Lower lobe of right lung (tissue), 2 donors: ENCODE measurements at regions not wholly inside any gene's neighbourhood (a gene's known extent, or its start where the extent isn't known, plus 50 kb on each side); places are given as distances from the start of the nearest gene placed in this dataset.

Source experiments
- ATAC-seq, 2 donors: fragments of 200-7000 bp; cut with Tn5 transposase; one replicate each; pipeline ENCODE4 v1.9.1; 2020 to 2022; ENCODE audit warnings: mild to moderate bottlenecking in 2 of 2, moderate library complexity in 2 of 2
- DNase-seq: peaks from one replicate; pipeline ENCODE4 v3.0.0-alpha.2; 2020
- H3K27ac ChIP-seq: fragments of 200-600 bp; one replicate; pipeline ENCODE4 v1.8.0; 2022
- H3K27me3 ChIP-seq: fragments of 200-600 bp; one replicate; pipeline ENCODE4 v1.8.0; 2022; ENCODE audit warnings: low read depth
- H3K36me3 ChIP-seq: fragments of 200-600 bp; one replicate; pipeline ENCODE4 v1.8.0; 2022; ENCODE audit warnings: mild to moderate bottlenecking
- H3K4me1 ChIP-seq: fragments of 200-600 bp; one replicate; pipeline ENCODE4 v1.8.0; 2022
- H3K4me3 ChIP-seq: fragments of 200-600 bp; one replicate; pipeline ENCODE4 v1.8.0; 2022; ENCODE audit warnings: mild to moderate bottlenecking
- H3K9me3 ChIP-seq: fragments of 200-600 bp; one replicate; pipeline ENCODE4 v1.8.0; 2022
- CTCF ChIP-seq: fragments of 200-600 bp; IDR thresholded peaks from one replicate; pipeline ENCODE4 v1.8.0; 2022; ENCODE audit warnings: antibody characterized with exemption, mild to moderate bottlenecking
- intact Hi-C: fragments of 100-400 bp; cut with DNase I; formaldehyde crosslinking; loops from one replicate; pipeline ENCODE4 v1.11.0; 2022
- donor health status: DM: no; HTN: yes; CAD: no; lungs with severe emphysema.

DNA sequence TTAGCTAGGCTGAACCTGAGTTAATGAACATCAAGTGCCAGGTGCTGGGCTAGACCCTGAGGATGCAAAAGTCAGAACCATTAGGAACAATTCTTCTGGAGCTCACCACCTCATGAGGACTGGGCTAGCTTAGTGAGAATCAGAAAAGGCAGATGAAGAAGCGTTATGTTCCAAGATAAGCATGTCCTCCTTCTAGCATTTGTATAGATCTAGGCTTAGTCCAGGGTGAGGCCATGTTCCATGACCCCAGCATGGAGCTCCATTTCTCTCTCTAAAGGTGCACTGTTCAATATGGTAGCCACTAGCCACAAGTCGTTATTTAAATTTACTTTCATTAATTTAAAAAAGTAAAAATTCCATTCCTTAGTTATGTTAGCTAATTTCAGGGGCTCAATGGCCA lies 365.3 kb upstream of the CCL2 start:
- Histone ChIP-seq H3K27me3 (no peaks in the 10 kb centered on the region), H3K27ac (no peak overlapping the region), H3K4me3 (no peak overlapping the region), H3K9me3 (no peaks in the 10 kb centered on the region), H3K4me1 (no peaks in the 10 kb centered on the region), H3K36me3 (no peaks in the 10 kb centered on the region)
- DNase-seq (no peak), ATAC-seq (no peak)
- intact Hi-C loops = no loop called here
- no peak for TF ChIP-seq CTCF

DNA sequence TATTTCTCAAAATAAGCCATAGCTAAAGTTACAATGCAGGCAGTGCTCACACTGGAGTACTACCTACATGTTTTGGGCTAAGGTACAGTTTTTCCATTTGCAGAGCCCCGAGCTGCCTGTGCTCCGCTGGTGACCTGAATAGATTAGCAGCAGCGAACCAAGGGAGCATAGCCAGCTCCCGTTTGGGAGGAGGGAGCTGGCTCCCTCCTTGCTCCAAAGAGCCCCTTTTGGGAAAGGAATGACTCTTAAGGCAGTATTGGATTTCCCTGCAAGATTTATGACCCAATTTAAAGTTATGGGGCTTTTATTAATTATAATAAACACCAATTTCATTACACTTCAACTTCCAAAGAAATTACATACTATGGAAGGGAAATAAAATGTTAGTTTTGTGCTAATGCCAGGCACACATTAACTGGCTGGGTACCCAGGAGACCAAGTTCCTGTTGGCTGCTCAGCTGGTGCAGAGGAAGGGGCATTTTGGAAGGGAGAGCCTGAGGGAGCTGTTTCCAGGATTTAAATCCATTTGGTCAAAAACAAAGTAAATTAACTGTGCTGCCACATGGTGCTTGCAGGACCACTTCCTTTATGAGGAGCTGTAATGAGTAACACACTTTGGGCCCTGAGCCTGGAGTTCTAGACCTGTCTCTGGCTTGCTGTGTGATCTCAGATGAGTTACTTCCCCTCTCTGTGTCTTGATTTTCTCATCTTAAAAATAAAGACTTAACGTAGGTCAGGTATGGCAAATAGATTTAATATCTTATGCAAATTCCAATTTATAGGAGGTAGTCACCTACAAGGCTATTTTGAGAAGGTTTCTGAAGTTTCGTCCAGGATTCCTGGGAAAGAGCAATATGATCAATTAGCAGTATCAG lies 362.1 kb upstream of the CCL2 start:
- no peak for TF ChIP-seq CTCF

DNA sequence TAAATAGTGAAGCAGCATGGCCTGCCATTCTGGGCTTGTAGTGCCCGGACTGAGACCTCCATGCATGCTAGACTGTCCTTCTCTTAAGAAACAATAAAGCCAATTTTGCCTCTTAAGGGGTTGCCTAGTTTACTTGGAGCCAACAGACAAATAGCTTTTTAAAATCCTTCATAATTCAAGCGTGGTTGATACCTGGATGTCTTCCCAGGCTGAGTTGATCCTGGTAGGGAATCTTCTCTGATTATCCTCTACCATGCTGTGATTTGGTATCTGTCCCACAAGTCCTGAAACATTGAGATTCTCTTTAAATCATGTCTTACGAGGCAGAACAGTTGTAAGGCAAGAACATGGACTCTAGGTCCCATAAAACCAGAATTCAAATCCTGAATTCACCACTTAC lies 359.6 kb upstream of the CCL2 start:
- H3K27ac ChIP-seq = no peak overlapping the region
- H3K9me3 ChIP-seq = no peaks in the 10 kb centered on the region
- no peak for ATAC-seq
- DNase-seq = no peak
- intact Hi-C loops = no loop called here
- H3K36me3 ChIP-seq = no peaks in the 10 kb centered on the region
- no peak overlapping the region for H3K4me3 ChIP-seq
- no peaks in the 10 kb centered on the region for H3K27me3 ChIP-seq
- no peak for TF ChIP-seq CTCF
- no peaks in the 10 kb centered on the region for H3K4me1 ChIP-seq

More for the DNA sequence above, 362.1 kb upstream of the CCL2 start:
- no peak for DNase-seq
- Histone ChIP-seq H3K27me3 (no peaks in the 10 kb centered on the region), H3K36me3 (no peaks in the 10 kb centered on the region), H3K4me3 (no peak overlapping the region), H3K27ac (no peak overlapping the region), H3K9me3 (no peaks in the 10 kb centered on the region), H3K4me1 (no peaks in the 10 kb centered on the region)
- ATAC-seq = no peak
- intact Hi-C loops = no loop called here

- TF ChIP-seq CTCF = no peak
- no peaks in the 10 kb centered on the region for H3K4me1 ChIP-seq
- DNase-seq = no peak
- H3K27me3 ChIP-seq = peaks cover 3% of the 10 kb centered on the region
- H3K4me3 ChIP-seq = no peak overlapping the region
- no peak overlapping the region for H3K27ac ChIP-seq
- H3K9me3 ChIP-seq = no peaks in the 10 kb centered on the region
- H3K36me3 ChIP-seq = no peaks in the 10 kb centered on the region
- intact Hi-C loops = no loop called here
- no peak for ATAC-seq
Observed at GRCh38 chr17:33896263-33896662, 358.8 kb upstream of the CCL2 start.

DNA sequence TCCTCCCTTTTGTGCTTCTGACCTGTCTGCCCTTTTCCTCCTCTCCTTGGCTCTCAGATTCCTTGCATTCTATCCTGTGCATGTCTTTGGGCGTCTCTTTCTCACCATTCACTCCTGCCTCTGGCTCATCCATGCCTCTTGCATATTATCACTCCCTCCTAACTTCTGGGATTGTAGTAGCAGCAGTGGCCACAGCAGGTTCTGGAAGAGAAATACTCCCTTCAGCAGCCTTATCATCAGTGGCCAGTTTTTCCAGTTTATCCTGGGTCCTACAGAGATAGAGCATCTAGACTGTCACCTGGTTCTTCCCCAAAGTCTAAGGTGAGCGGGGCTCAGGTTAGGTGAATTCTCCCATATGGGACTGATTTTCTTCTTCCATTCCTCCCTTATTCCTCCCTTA lies 354.0 kb upstream of the CCL2 start:
- DNase-seq = no peak
- intact Hi-C loops = no loop called here
- no peak for TF ChIP-seq CTCF
- H3K36me3 ChIP-seq = no peaks in the 10 kb centered on the region
- ATAC-seq = no peak
- no peak overlapping the region for H3K4me3 ChIP-seq
- H3K27me3 ChIP-seq = peaks cover 3% of the 10 kb centered on the region
- no peaks in the 10 kb centered on the region for H3K4me1 ChIP-seq
- H3K27ac ChIP-seq = no peak overlapping the region
- H3K9me3 ChIP-seq = no peaks in the 10 kb centered on the region
